Endodermal cell (in vitro differentiated cells): ENCODE measurements at regions not wholly inside any gene's neighbourhood (a gene's known extent, or its start where the extent isn't known, plus 50 kb on each side); places are given as distances from the start of the nearest gene placed in this dataset.

Experiments
- DNase-seq: peaks from one replicate; pipeline ENCODE4 v3.0.0-alpha.2; 2017
- H3K27ac ChIP-seq: 2 replicates; pipeline ENCODE4 v1.5.1; 2013; ENCODE audit warnings: mild to moderate bottlenecking, low read depth, low read length, moderate library complexity
- H3K27me3 ChIP-seq: 2 replicates; pipeline ENCODE4 v1.6.1; 2013; ENCODE audit warnings: mild to moderate bottlenecking, low read length, moderate library complexity; ENCODE audit not compliant: insufficient read depth, control insufficient read depth, poor library complexity, severe bottlenecking
- H3K36me3 ChIP-seq: 2 replicates; pipeline ENCODE4 v1.7.0; 2013; ENCODE audit warnings: mild to moderate bottlenecking, low read length, moderate library complexity; ENCODE audit not compliant: control insufficient read depth, insufficient read depth
- H3K4me1 ChIP-seq: one replicate; pipeline ENCODE4 v1.7.0; 2013; ENCODE audit warnings: low read length; ENCODE audit not compliant: control insufficient read depth, insufficient read depth
- H3K4me3 ChIP-seq: 2 replicates; pipeline ENCODE4 v1.5.1; 2013; ENCODE audit warnings: mild to moderate bottlenecking, low read length, moderate library complexity
- H3K9ac ChIP-seq: 2 replicates; pipeline ENCODE4 v1.6.1; 2013; ENCODE audit warnings: mild to moderate bottlenecking, low read length, moderate library complexity; ENCODE audit not compliant: poor library complexity, severe bottlenecking; ENCODE audit errors: extremely low read depth
- H3K9me3 ChIP-seq: 2 replicates; pipeline ENCODE4 v1.6.1; 2013; ENCODE audit warnings: mild to moderate bottlenecking, low read length, moderate library complexity; ENCODE audit not compliant: control insufficient read depth
- H3K27ac Mint-ChIP-seq: 2 replicates; pipeline ENCODE4 v1.8.0; 2020; ENCODE audit warnings: mixed read lengths
- H3K27me3 Mint-ChIP-seq: 2 replicates; pipeline ENCODE4 v1.8.0; 2021; ENCODE audit warnings: mild to moderate bottlenecking, mixed read lengths; ENCODE audit not compliant: insufficient read depth
- H3K36me3 Mint-ChIP-seq: 2 replicates; pipeline ENCODE4 v1.8.0; 2020; ENCODE audit warnings: low read depth, mixed read lengths
- H3K4me1 Mint-ChIP-seq: 2 replicates; pipeline ENCODE4 v1.8.0; 2020; ENCODE audit warnings: mixed read lengths
- H3K4me3 Mint-ChIP-seq: 2 replicates; pipeline ENCODE4 v1.8.0; 2020; ENCODE audit warnings: mild to moderate bottlenecking, moderate library complexity, mixed read lengths
- H3K9me3 Mint-ChIP-seq: 2 replicates; pipeline ENCODE4 v1.8.0; 2020; ENCODE audit warnings: mild to moderate bottlenecking, mixed read lengths
- WGBS, 2 experiments: methylation state at CpG; one replicate each; pipeline versions ENCODE4 v1.1.5 to v1.1.7; 2013; ENCODE audit warnings: missing lambda C conversion rate in 2 of 2, mixed read lengths in 1 of 2; ENCODE audit not compliant: insufficient coverage in 1 of 2, insufficient read length in 1 of 2; 5-methylcytosine and 5-hydroxymethylcytosine counted together
- TF ChIP-seq, protein P1 (sequence below): fragments of 200-600 bp; sonication (generic); conservative IDR thresholded peaks from 2 replicates; pipeline ENCODE4 v1.5.0; 2021; ENCODE audit warnings: antibody characterized with exemption, mild to moderate bottlenecking

DNA sequence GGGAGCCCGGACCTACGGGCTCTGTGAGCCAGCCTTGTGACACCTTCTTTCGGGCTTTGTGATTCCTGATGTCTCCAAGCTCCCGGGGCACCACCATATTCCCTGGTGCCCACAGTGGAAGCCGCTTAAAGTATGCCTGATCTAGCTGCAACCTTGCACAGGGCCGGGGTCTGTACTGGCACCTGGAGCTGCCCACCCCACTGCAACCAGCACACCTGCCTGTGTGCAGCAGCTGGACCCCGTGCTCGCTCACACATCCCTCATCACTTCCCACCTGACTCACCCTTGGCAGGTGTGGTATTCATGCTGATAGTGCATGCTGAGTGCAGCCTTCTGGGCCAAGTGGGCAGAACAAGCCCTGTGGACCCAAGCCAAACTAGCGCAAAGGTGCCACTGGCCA is 1981.1 kb upstream of the PCDH20 start:
- no peaks in the 10 kb centered on the region for H3K9me3 ChIP-seq
- H3K4me3 ChIP-seq = no peak overlapping the region
- H3K4me1 ChIP-seq = no peaks in the 10 kb centered on the region
- H3K27me3 ChIP-seq = no peaks in the 10 kb centered on the region
- H3K36me3 ChIP-seq = no peaks in the 10 kb centered on the region
- DNase-seq = no peak
- 85 to 89% methylated on average over 4 to 9 of the region's 9 CpGs for WGBS, 2 experiments
- Mint-ChIP-seq H3K4me1 (no peaks in the 10 kb centered on the region), H3K36me3 (no peaks in the 10 kb centered on the region), H3K4me3 (no peak overlapping the region), H3K27me3 (no peaks in the 10 kb centered on the region), H3K9me3 (no peaks in the 10 kb centered on the region), H3K27ac (no peak overlapping the region)
- TF ChIP-seq, protein P1, sequence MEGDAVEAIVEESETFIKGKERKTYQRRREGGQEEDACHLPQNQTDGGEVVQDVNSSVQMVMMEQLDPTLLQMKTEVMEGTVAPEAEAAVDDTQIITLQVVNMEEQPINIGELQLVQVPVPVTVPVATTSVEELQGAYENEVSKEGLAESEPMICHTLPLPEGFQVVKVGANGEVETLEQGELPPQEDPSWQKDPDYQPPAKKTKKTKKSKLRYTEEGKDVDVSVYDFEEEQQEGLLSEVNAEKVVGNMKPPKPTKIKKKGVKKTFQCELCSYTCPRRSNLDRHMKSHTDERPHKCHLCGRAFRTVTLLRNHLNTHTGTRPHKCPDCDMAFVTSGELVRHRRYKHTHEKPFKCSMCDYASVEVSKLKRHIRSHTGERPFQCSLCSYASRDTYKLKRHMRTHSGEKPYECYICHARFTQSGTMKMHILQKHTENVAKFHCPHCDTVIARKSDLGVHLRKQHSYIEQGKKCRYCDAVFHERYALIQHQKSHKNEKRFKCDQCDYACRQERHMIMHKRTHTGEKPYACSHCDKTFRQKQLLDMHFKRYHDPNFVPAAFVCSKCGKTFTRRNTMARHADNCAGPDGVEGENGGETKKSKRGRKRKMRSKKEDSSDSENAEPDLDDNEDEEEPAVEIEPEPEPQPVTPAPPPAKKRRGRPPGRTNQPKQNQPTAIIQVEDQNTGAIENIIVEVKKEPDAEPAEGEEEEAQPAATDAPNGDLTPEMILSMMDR = no peak
- no peak overlapping the region for H3K9ac ChIP-seq
- H3K27ac ChIP-seq = no peak overlapping the region

DNA sequence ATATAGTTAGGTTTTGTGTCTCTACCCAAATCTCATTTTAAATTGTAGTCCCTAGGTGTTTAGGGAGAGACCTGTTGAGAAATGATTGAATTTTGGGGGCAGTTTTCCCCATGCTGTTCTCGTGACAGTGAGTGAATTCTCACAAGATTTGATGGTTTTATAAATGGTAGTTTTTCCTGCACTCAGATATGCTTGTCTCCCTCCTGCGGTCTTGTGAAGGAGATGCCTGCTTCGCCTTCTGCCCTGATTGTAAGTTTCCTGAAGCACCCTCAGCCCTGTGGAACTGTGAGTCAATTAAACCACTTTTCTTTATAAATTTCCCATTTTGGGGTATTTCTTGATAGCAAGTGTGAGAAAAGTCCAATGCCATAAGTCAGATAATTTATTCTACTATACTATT is 1977.5 kb upstream of the PCDH20 start:
- Histone ChIP-seq H3K4me1 (no peaks in the 10 kb centered on the region), H3K9me3 (no peaks in the 10 kb centered on the region), H3K4me3 (no peak overlapping the region), H3K36me3 (no peaks in the 10 kb centered on the region), H3K27me3 (no peaks in the 10 kb centered on the region), H3K9ac (no peak overlapping the region), H3K27ac (no peak overlapping the region)
- Mint-ChIP-seq H3K27me3 (no peaks in the 10 kb centered on the region), H3K27ac (no peak overlapping the region), H3K36me3 (peaks cover 2% of the 10 kb centered on the region), H3K4me3 (no peak overlapping the region), H3K9me3 (no peaks in the 10 kb centered on the region), H3K4me1 (no peaks in the 10 kb centered on the region)
- TF ChIP-seq, protein P1 = peak; percentile 19
- no peak for DNase-seq
- 76 to 88% methylated on average over 3 of the region's 3 CpGs for WGBS, 2 experiments

GRCh38 chr13:63389756-63390155 is 1974.1 kb upstream of the PCDH20 start:
- H3K36me3 Mint-ChIP-seq = peaks cover 2% of the 10 kb centered on the region
- Histone ChIP-seq H3K4me1 (no peaks in the 10 kb centered on the region), H3K27me3 (no peaks in the 10 kb centered on the region), H3K27ac (no peak overlapping the region), H3K9me3 (no peaks in the 10 kb centered on the region), H3K4me3 (no peak overlapping the region), H3K9ac (no peak overlapping the region), H3K36me3 (no peaks in the 10 kb centered on the region)
- TF ChIP-seq, protein P1 = no peak
- no peaks in the 10 kb centered on the region for H3K27me3 Mint-ChIP-seq
- no peaks in the 10 kb centered on the region for H3K4me1 Mint-ChIP-seq
- no peak for DNase-seq
- no peak overlapping the region for H3K27ac Mint-ChIP-seq
- H3K4me3 Mint-ChIP-seq = no peak overlapping the region
- no peaks in the 10 kb centered on the region for H3K9me3 Mint-ChIP-seq
- WGBS, 2 experiments = 85% methylated on average over 1 of the region's 1 CpG; no CpG with 5 or more reads in 1 of the 2 experiments
